GM12878 (cell line): ENCODE measurements at regions not wholly inside any gene's neighbourhood (a gene's known extent, or its start where the extent isn't known, plus 50 kb on each side); places are given as distances from the start of the nearest gene placed in this dataset.

Experiments
- ATAC-seq: fragments of 200-7000 bp; cut with Tn5 transposase; 3 replicates; pipeline ENCODE4 v1.9.1; 2020; ENCODE audit warnings: mild to moderate bottlenecking, moderate library complexity
- BruUV-seq: library from RNA; stranded (reverse); fragments of 400-500 nt; replicated peaks from 2 replicates; lab custom pipeline; 2021; lab: Mats Ljungman, UMichigan
- CTCF ChIA-PET: fragments of 300-600 bp; sonication (Branson Sonifier 250); formaldehyde crosslinking; extraction: SDS; loops from one replicate; lab custom pipeline; 2021; ENCODE audit warnings: inconsistent platforms; lab: Yijun Ruan, JAX
- POLR2A ChIA-PET: fragments of 350-600 bp; formaldehyde crosslinking; extraction: SDS; loops from one replicate; lab custom pipeline; 2021; ENCODE audit warnings: inconsistent platforms; lab: Charles Lee
- RAD21 ChIA-PET: fragments of 300-600 bp; sonication (Branson Sonifier 250); formaldehyde crosslinking; loops from one replicate; lab custom pipeline; 2023; ENCODE audit warnings: antibody characterized with exemption; ENCODE audit not compliant: unreplicated experiment; lab: Charles Lee
- SMC1A ChIA-PET: fragments of 300-600 bp; sonication (Branson Sonifier 250); formaldehyde crosslinking; loops from one replicate; lab custom pipeline; 2023; ENCODE audit not compliant: unreplicated experiment, uncharacterized antibody; lab: Charles Lee
- DNase-seq: peaks from one replicate; pipeline ENCODE4 v3.0.0-alpha.2; 2011; ENCODE audit warnings: low read depth, low spot score
- FAIRE-seq: peaks from 3 replicates; lab custom pipeline; 2011; peaks lifted over from hg19 to GRCh38; lab: Jason Lieb, UNC
- H2AFZ ChIP-seq: 2 replicates; pipeline ENCODE4 v1.6.0; 2011; ENCODE audit warnings: low read depth, low read length, control low read depth; ENCODE audit not compliant: control insufficient read depth
- H3K27ac ChIP-seq: 2 replicates; pipeline ENCODE4 v1.5.1; 2011; ENCODE audit warnings: control low read depth; ENCODE audit not compliant: control insufficient read depth, insufficient read depth
- H3K27me3 ChIP-seq, 2 experiments: replicated peaks in 1 of 2; 2 replicates each; pipeline versions ENCODE4 v1.6.0 to v1.6.1; 2011; ENCODE audit warnings: low read length in 1 of 2; ENCODE audit not compliant: control insufficient read depth in 2 of 2, insufficient read depth in 2 of 2
- H3K36me3 ChIP-seq, 2 experiments: 2 replicates each; pipeline ENCODE4 v1.5.1; 2011; ENCODE audit warnings: low read length in 1 of 2; ENCODE audit not compliant: control insufficient read depth in 2 of 2, insufficient read depth in 2 of 2
- H3K4me1 ChIP-seq: 2 replicates; pipeline ENCODE4 v1.6.1; 2011; ENCODE audit warnings: mild to moderate bottlenecking, low read length, moderate library complexity, mixed read lengths; ENCODE audit not compliant: control insufficient read depth, insufficient read depth
- H3K4me2 ChIP-seq: 2 replicates; pipeline ENCODE4 v1.6.0; 2011; ENCODE audit warnings: control low read depth; ENCODE audit not compliant: control insufficient read depth, insufficient read depth
- H3K4me3 ChIP-seq: fragments of 200-600 bp; sonication (generic); 2 replicates; pipeline ENCODE4 v1.5.1; 2016
- H3K79me2 ChIP-seq: 2 replicates; pipeline ENCODE4 v1.6.0; 2011; ENCODE audit warnings: low read length; ENCODE audit not compliant: control insufficient read depth, insufficient read depth
- H3K9ac ChIP-seq: 2 replicates; pipeline ENCODE4 v1.8.0; 2011; ENCODE audit warnings: low read length, control low read depth, mixed read lengths; ENCODE audit not compliant: control insufficient read depth, insufficient read depth
- H3K9me3 ChIP-seq: replicated peaks from 3 replicates; pipeline ENCODE4 v1.5.1; 2011; ENCODE audit warnings: mild to moderate bottlenecking, low read length; ENCODE audit not compliant: control insufficient read depth, insufficient read depth
- H4K20me1 ChIP-seq: 2 replicates; pipeline ENCODE4 v1.6.0; 2011; ENCODE audit not compliant: control insufficient read depth, insufficient read depth
- CBX3 ChIP-seq: fragments of 200-600 bp; sonication (generic); IDR thresholded peaks from 2 replicates; pipeline ENCODE4 v1.6.1; 2016; ENCODE audit warnings: low read depth, borderline replicate concordance
- CHD2 ChIP-seq: IDR thresholded peaks from 2 replicates; pipeline ENCODE4 v1.6.1; 2011; ENCODE audit warnings: low read depth, low read length, improper control_type of control experiment, borderline replicate concordance
- EZH2 ChIP-seq: IDR thresholded peaks from 2 replicates; pipeline ENCODE4 v1.6.1; 2012; ENCODE audit warnings: low read depth, mild to moderate bottlenecking, control low read depth, inconsistent platforms, low read length, borderline replicate concordance; ENCODE audit not compliant: control insufficient read depth
- GABPA ChIP-seq: IDR thresholded peaks from 2 replicates; pipeline ENCODE4 v1.6.1; 2014; ENCODE audit warnings: antibody characterized with exemption, low read depth, mild to moderate bottlenecking, inconsistent platforms
- IKZF1 ChIP-seq: fragments of 450-650 bp; conservative IDR thresholded peaks from 2 replicates; pipeline ENCODE4 v1.6.1; 2017; ENCODE audit warnings: antibody characterized with exemption, mild to moderate bottlenecking
- NR2C2 ChIP-seq: IDR thresholded peaks from 2 replicates; pipeline ENCODE4 v1.6.1; 2011; ENCODE audit warnings: borderline replicate concordance, low read depth; ENCODE audit not compliant: control insufficient read depth, insufficient read length
- RCOR1 ChIP-seq: conservative IDR thresholded peaks from 2 replicates; pipeline ENCODE4 v1.6.1; 2012; ENCODE audit warnings: low read depth, low read length, improper control_type of control experiment
- SIN3A ChIP-seq: IDR thresholded peaks from 2 replicates; pipeline ENCODE4 v1.6.1; 2012; ENCODE audit warnings: low read depth, low read length, improper control_type of control experiment
- SMC3 ChIP-seq: IDR thresholded peaks from 2 replicates; pipeline ENCODE4 v1.6.1; 2011; ENCODE audit warnings: low read length, improper control_type of control experiment, borderline replicate concordance
- ZNF207 ChIP-seq: fragments of 450-650 bp; IDR thresholded peaks from 2 replicates; pipeline ENCODE4 v1.6.1; 2014; ENCODE audit warnings: antibody characterized with exemption, mild to moderate bottlenecking, borderline replicate concordance
- ZNF24 ChIP-seq: fragments of 450-650 bp; IDR thresholded peaks from 2 replicates; pipeline ENCODE4 v1.6.1; 2017; ENCODE audit warnings: antibody characterized with exemption, mild to moderate bottlenecking
- WGBS: methylation state at CpG from one replicate; pipeline ENCODE4 v1.1.6; 2016; ENCODE audit warnings: low lambda C conversion rate; ENCODE audit not compliant: insufficient replicate concordance, insufficient coverage; ENCODE audit errors: missing lambda C conversion rate; 5-methylcytosine and 5-hydroxymethylcytosine counted together
- in situ Hi-C: fragments of 300-500 bp; cut with MboI; formaldehyde crosslinking; loops from 9 replicates; pipeline ENCODE4 v1.14.3; 2018; ENCODE audit warnings: mixed read lengths
- intact Hi-C: fragments of 100-400 bp; cut with micrococcal nuclease; formaldehyde crosslinking; loops from one replicate; pipeline ENCODE4 v1.14.2; 2022; ENCODE audit not compliant: unreplicated experiment
- TF ChIP-seq, protein P1 (sequence below): fragments of 450-650 bp; formaldehyde crosslinking; IDR thresholded peaks from 2 replicates; pipeline ENCODE4 v1.4.0; 2022; ENCODE audit warnings: mild to moderate bottlenecking, moderate library complexity

DNA sequence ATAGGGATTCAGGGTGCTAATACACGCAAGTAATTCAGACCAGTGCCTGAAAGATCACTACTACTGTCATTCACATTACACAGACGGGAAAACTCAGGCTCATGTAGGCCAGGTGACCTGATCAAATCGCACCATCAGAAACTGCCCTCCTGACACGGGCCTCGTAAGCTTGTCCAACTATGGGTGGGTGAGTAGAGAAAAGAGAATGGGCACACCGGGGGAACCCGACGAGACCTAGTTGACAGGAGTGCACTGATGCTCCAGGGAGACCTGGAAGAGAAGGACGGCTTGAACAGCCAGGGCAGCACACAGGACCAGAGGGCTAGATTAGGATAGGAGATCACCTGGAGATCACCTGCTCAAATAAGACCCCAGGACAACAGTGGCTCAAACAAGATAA is 166.9 kb upstream of the DIO3 start:
- POLR2A ChIA-PET = no interaction called here
- intact Hi-C loops = no loop called here
- BruUV-seq = no TSS peak
- no peak overlapping the region for H3K27ac ChIP-seq
- no peaks in the 10 kb centered on the region for H3K79me2 ChIP-seq
- H3K27me3 ChIP-seq = no peaks in the 10 kb centered on the region
- TF ChIP-seq GABPA (no peak), CHD2 (no peak), ZNF24 (no peak), RCOR1 (no peak), SMC3 (no peak), SIN3A (no peak), CBX3 (no peak), EZH2 (no peak), NR2C2 (no peak), IKZF1 (no peak), ZNF207 (no peak)
- TF ChIP-seq, protein P1, sequence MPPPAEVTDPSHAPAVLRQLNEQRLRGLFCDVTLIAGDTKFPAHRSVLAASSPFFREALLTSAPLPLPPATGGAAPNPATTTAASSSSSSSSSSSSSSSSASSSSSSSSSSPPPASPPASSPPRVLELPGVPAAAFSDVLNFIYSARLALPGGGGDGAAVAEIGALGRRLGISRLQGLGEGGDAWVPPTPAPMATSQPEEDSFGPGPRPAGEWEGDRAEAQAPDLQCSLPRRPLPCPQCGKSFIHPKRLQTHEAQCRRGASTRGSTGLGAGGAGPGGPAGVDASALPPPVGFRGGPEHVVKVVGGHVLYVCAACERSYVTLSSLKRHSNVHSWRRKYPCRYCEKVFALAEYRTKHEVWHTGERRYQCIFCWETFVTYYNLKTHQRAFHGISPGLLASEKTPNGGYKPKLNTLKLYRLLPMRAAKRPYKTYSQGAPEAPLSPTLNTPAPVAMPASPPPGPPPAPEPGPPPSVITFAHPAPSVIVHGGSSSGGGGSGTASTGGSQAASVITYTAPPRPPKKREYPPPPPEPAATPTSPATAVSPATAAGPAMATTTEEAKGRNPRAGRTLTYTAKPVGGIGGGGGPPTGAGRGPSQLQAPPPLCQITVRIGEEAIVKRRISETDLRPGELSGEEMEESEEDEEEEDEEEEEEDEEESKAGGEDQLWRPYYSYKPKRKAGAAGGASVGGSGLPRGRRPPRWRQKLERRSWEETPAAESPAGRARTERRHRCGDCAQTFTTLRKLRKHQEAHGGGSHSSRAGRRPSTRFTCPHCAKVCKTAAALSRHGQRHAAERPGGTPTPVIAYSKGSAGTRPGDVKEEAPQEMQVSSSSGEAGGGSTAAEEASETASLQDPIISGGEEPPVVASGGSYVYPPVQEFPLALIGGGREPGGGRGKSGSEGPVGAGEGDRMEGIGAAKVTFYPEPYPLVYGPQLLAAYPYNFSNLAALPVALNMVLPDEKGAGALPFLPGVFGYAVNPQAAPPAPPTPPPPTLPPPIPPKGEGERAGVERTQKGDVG (CRISPR knock-in tag) = no peak
- H4K20me1 ChIP-seq = no peaks in the 10 kb centered on the region
- H3K4me3 ChIP-seq = no peak overlapping the region
- no peaks in the 10 kb centered on the region for H3K36me3 ChIP-seq
- RAD21 ChIA-PET = no interaction called here
- DNase-seq = no peak
- ATAC-seq = no peak
- CTCF ChIA-PET = no interaction called here
- no peak overlapping the region for H3K9ac ChIP-seq
- H3K4me2 ChIP-seq = no peak overlapping the region
- H3K9me3 ChIP-seq = no peaks in the 10 kb centered on the region
- 19% methylated on average over 9 of the region's 9 CpGs for WGBS
- H3K4me1 ChIP-seq = no peaks in the 10 kb centered on the region
- H2AFZ ChIP-seq = no peak overlapping the region
- FAIRE-seq = no peak
- in situ Hi-C loops = no loop called here
- SMC1A ChIA-PET = no interaction called here
